HG03064 (cell line): ENCODE measurements at regions not wholly inside any gene's neighbourhood (a gene's known extent, or its start where the extent isn't known, plus 50 kb on each side); places are given as distances from the start of the nearest gene placed in this dataset.
"Not testable (repeated sequence)": the region's sequence is repeated elsewhere in the genome, so short reads cannot be mapped to it uniquely, and the experiment has no call there.

Experiments
- ATAC-seq: cut with Tn5 transposase; IDR thresholded peaks from one replicate; pipeline ENCODE4 v1.9.1; 2021; ENCODE audit warnings: low read depth; ENCODE audit not compliant: unreplicated experiment

DNA sequence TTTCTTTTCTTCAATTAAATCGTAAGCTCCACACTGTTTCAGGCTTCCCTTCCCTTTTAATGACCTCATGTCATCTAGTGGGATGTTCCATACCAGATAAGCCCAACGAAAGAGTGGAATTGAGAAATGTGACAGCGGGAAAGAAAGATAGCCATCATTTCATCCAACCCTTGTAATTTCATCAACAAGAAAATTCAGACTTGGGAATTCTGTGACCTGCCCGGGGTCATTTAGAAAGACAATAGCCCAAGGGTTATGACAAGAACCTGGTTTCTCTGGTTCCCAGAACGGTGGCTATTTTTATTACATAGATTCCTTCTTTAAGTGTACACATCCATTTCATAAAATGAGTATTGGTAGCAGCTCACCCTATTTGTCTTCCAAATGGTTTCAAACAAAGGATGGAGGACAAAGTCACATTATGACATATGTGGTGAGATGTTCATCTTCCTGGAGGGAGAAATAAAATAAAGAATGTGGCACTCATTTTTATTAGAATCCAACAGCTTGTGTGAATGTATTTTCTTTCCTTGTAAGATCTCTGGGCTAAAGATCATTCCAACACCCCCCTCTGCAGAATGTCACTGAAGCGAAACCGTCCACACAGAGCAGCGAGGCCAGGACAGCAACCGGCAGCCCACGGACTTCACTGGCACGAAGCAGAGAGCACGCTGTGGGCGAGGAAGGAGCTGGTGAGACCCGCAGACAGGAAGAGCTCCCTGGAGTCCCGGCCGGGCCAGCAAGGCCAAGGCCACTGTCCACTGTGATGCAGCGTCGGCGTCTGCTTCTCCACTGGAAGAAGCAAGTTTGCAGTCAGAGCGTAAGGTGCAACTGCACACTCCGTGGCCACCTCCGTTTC, 199.9 kb downstream of the KLF6 start:
- no peak for ATAC-seq

DNA sequence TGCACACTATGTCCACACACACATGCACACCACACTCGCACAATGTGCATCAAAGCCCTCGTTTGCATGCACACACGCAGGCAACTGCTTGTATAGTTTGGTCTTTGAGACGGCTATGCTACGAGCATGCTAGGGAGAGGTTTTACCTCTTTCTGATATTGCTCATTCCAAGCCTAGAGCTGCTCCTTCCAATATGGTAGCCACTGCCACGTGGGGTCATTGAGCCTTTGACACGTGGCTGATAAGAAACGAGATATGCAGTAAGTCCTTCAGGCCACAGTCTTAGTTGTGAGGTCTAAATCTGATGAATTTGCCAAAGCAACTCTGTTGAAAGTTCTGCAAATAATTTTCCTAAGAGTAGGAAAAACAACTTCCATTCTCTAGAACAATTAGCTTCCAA, 204.4 kb downstream of the KLF6 start:
- no peak for ATAC-seq

DNA sequence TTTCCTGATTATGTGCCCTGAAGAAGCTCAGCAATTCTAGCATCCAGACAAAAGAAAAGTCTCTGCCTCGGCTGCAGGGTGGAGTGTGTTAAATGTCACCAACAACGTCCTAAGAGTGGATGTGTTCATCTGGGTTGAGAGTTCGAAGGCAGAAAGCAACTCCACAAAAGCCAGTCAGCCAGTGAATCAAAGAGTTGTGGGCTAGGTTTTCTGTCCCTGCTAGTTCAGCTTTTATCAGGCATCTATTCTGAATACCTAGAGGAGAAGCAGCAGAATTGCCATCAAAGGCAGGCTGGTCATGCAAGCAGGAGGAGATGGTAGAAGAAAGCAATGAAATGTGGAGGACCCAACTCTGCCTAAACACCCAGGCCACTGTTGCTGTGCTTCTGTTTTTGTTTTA, 205.2 kb downstream of the KLF6 start:
- ATAC-seq: no peak

DNA sequence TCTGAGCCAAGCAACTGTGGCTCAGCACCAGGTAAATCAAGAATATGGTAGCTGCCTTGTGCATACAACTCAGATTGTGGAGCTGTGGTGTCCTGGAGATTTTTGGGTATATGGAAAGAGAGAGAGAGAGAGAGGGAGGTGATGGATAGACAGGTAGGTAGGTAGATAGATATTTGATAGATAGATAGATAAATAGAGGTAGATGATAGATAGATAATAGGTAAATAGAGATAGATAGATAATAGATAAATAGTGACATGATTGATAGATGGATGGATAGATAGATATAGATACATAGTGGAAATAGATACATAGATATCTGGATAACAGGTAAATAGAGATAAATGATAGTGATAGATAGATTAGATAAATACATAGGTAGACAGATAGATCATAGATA, 206.3 kb downstream of the KLF6 start:
- ATAC-seq: no peak

DNA sequence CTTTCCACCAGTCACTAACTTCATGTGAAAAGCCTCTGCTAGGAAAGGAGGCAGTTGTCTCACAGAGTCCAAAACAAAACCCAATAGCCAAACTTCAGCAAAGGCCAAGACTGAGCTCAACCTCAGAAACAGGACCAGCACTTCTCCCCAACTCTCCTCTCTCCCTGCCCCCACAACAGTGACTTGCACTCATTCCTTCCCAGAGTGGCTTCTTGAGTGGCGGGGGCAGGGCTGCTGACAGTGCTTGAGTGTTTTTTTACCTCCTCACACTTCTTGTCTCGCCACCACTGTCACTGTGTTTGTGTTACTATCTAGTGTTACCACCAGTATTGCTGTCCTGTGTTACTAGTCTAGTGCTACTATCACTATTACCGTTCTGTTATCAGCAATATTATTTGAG, 206.8 kb downstream of the KLF6 start:
- ATAC-seq: no peak

DNA sequence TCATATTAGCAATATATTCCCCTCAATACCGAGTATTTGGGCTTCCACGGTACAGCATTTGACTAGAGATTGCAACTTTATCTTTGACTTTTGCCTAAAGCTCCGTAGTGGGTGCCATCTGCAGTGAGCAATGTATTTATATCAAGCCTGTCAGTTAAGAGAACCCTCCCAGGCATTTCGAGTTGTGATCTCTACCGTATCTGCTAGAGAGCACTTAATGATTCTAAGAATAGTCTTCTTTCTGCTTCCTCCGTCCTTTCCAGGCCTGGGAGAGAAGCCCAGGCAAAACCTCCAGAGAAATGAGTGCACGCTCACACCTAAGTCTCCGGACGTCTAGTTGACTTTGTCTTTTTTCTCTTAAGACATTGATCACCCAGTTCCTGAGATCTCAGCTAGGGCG, 210.6 kb downstream of the KLF6 start:
- ATAC-seq: no peak

DNA sequence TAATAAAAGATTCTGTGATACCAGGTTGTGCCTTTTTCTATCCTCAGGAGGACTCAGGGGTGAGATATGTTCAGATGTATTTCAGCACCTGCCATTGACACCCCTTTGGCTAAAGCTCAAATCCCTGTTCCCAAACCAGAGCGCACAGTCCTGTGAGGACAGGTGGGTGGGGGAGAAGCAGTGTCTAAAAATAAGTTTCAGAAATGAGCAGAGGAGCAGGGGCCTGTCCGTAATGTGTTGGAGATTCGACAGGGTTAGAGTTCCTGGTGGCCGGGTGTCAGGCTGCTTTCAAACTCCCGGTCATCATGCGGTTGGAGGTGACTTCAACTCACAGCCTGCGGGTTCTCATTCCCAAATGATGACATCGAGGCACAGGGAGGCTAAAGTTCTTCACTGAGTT, 211.5 kb downstream of the KLF6 start:
- ATAC-seq: no peak

DNA sequence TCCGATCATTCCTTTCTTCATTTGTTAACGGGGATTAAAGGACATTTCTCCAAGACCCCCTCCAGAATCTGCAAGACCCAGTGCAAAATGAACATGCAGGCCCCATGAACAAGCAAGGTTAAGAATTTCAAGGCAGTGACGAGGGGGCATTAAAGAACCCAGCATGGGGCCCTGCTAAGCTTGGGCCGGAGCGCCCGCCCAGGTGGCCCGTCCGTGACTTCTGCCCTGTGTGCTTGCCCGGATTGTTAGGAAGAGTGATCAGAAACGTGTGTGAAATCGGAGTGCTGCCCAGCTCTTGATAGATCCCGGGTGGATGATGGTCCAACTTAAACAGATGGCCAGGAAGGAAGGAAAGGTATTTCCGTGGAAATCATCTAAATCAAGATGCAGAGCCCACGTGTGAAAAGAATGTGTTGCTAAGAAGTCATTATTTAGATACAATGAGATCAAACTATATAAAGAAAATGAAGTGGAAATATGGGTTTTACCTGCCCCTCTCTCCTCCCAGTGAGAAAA, 213.6 kb downstream of the KLF6 start:
- ATAC-seq: no peak

DNA sequence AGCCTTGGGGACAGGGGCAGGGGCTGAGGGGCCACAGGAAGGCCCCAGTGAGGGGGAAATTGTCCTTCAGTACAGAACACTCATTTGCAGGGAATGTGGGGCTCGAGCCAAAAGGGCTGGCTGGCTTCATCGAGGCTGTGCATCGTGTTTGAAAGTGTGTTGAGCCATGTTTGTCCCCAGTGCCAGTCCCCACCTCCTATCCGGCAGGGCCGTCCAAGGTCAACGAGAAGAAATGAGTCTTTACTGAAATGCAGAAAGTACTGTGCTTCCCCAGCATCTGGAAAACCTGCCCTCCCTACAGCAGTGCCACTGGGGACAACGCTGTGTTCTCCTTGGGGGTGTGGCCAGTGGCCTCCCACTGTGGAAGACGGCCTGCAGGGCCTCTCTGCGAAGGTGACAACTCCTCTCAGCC, 214.1 kb downstream of the KLF6 start:
- no peak for ATAC-seq

DNA sequence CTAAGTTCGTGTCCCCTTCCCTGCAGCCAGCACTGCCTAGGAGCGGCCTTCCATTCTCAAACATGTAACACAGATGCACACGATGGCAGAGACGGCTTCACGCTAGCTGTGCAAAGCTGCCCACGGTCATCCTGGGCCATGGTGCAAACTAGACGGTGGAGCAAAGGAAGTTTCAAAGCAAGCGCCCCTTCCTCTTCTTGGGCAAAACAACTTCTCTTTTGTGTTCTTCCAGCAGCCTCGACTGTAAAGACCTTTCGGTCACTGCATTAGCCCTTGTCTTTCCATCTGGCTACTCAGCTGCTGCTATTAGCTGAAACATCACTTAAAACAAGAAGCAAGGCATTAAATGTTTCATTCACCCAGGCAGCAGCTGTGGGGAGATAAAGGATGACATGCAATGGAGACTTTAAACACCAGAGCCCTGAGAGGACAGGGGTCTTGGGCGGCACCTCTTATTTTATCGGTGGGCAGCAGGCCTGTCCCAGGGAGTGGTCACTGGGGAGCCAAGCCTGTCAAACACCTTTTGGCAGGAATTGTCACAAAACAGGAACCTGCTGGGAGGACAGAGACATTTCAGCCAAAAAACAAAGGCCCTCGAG, 214.8 kb downstream of the KLF6 start:
- ATAC-seq: no peak

DNA sequence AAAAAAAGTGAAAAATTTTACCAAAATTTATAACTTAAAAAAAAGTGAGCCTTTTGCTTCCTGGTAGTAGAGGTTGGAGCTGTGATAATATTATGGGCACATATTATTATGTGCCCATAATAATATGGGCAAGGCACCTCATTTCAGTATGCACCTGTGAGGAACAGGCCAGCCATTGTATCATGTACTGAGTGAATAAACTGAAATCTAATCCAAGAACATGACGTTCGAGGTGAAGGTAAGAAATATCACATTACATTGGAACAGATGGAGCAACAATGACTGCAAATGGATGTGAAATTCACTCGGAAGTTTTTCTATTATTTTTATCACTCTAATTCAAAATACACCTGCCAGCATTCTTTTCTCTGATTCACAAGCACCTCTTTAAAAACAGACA, 216.0 kb downstream of the KLF6 start:
- ATAC-seq: no peak

DNA sequence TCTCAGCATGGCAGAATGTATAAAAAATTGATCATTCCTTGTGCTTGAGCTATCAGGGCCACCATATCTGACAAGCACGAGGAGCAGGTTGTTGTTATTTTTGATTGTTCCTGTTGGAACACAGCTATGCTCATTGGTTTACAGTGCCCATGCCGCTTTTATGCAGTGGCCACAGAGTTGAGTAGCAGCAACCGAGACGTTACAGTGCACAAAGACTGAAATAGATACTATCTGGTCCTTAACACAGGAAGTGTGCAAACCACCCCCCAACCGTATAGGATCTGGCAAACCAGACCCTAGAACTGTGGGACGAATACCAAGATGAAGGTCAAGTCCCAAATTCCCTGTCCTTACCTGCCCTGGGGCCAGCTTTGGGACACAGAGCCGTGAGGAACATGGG, 216.6 kb downstream of the KLF6 start:
- ATAC-seq: no peak

DNA sequence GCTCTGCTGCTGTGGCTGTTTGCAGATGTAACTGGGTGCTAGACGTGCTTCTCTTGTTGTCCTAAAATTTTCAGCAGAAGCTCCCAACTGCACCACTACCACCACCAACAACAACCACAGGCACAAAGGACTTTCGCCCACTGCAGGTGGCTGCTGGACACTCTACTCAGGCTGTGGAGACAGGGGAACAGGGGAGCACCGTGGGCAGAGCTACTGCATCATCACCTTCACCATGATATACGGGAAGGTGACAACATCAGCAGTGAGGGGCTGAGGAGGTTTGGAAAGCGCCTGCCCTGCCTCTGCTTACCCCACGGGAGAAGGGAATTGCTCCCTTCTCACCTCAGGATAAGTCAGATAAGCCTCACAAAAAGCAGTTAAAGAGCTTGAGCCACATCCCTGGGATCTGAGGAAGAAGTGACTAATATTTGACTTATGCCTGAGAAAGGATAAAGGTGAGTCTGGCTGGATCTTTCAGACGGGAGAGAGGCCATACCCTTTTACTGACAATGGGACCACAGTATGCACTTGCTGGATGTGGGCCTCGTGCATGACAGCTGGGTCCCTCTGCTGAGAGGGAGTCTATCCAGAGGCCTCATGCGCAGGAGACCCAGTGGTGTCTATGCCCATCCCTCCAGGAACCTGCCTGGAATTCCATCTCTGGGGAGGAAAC, 217.6 kb downstream of the KLF6 start:
- no peak for ATAC-seq

DNA sequence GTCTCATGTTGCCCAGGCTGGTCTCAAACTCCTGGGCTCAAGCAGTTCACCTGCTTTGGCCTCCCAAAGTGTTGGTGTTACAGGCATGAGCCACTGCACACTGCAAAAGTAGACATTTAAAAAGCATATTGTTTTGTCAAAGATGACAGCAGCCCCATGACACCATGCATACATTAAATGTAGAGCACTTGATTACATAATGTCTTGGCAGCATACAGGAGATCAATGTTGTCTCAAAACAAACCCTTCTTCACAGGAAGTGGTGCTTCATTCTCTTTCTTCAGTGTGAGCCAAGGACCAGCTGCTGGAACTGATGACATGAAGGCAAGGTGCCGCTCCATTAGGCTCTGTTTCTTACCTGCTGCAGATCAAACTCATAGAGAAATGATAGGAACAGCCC, 218.4 kb downstream of the KLF6 start:
- no peak for ATAC-seq

DNA sequence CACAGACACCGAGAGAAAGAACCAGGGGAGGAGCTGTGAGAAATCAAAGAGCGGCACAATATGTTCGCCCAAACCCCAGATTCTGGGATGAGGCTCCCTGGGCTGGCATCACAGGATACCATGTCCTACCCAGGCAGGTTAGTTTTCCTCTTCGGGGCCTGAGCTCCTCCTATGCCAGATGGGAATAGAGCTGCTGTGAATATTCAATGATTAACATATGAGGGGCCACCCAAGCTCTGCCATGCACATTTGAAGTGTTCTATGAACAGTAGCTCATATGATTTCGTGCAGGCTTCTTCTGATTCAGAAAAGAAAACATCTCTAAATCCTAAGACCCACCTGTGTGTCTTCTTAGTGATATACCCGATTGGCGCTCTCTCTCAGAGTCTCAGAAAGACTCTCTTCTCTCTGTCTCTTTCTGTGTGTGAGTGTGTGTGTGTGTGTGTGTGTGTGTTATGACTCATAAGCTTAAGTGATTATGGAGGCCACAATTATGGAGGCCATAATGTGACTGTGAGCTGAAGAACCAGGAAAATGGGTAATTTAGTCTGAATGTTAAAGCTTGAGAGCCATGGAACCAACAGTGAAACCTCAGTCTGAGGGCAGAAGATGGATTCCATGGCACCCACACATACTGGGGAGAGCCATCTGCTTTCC, 220.5 kb downstream of the KLF6 start:
- ATAC-seq: no peak

DNA sequence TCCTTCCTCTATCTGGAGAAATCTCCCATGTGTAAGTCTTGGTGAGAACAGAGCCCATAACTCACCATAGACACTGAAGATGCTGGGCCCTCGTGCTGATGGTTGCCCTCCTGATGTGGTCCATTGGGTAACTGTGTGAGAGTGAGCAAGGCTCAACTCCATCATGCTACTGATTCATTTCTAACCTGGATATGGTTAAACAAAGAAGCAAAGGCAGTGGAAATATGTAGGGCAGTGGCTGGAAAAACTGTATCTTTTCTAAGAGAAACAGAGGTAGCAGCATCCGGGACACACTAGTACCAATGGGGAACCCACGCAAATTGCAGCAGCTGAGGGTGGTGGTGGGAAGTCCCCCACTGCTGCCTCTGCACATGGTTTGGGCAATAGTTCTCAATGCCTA, 221.7 kb downstream of the KLF6 start:
- ATAC-seq: no peak

DNA sequence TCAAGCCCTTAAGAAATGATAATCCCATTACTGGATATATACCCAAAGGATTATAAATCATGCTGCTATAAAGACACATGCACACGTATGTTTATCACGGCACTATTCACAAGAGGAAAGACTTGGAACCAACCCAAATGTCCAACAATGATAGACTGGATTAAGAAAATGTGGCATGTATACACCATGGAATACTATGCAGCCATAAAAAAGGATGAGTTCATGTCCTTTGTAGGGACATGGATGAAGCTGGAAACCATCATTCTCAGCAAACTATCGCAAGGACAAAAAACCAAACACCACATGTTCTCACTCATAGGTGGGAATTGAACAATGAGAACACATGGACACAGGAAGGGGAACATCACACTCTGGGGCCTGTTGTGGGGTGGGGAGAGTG, 224.4 kb downstream of the KLF6 start:
- ATAC-seq: not testable (repeated sequence)

DNA sequence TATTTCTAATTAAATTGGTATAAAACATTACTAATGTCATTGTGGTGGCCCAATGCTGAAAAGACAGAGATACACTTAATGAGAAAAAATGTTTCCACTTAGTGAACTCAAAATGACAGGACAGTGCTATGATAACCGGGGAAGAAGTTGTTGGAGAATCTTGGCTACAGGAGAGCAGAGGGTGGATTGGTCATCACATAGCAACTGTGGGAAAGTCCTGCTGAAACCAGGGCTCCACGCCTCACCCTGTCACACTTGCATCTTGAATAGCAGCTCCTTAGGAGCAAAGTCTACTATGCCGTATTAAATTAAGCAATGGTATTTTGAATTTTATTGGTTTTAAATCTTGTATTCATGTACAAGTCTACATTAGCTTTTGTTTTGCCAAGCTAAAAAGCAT, 225.5 kb downstream of the KLF6 start:
- no peak for ATAC-seq

DNA sequence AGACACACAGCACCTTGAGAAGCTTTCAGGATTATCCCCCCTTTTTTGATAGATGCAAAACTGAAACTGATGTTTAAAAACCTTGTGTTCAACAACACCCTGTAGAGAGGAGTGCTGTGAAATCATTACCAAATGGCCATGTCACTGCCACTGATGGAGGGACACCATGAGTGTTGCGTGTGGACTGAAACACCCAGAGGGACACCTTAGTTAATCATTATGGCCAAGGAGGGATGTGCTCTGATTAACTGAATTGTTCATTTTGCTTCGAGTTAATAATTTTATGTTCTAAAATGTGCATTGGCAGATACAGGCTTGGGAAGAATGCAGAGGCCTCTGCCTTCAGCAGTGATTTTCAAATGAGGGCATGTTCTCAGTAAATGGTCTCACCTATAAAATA, 226.0 kb downstream of the KLF6 start:
- ATAC-seq: no peak

DNA sequence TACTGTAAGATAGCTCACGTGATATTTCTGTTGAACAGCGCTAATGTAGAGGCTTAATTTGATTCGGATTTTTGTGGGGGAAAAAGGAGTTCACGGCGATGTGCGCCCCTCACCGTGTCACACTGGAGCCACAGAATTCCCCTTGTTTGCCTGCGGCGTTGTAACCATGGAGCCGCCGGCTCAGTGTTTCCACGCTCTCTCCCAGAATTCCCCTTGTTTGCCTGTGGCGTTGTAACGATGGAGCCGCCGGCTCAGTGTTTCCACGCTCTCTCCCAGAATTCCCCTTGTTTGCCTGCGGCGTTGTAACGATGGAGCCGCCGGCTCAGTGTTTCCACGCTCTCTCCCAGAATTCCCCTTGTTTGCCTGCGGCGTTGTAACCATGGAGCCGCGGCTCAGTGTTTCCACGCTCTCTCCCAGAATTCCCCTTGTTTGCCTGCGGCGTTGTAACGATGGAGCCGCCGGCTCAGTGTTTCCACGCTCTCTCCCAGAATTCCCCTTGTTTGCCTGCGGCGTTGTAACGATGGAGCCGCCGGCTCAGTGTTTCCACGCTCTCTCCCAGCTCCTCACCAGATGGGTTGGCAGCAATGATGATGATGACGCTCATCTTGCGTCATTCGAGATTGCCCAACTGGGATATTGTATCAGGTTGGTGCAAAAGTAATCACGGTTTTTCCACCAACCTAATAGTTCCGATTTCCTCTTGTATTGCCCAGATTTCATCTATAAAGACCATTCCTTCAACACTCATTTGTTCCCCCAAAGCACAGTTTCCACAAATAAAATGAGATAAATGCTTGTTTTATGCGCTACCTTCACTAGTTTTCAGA, 228.6 kb downstream of the KLF6 start:
- ATAC-seq: not testable (repeated sequence)
